ENCODE measurements at regions not wholly inside any gene's neighbourhood (a gene's known extent, or its start where the extent isn't known, plus 50 kb on each side); places are given as distances from the start of the nearest gene placed in this dataset.

GRCh38 chr11:112523477-112523876 lies 262.8 kb upstream of the PLET1 start:
- no peak for DNase-seq (ENCODE audit: low spot score in 2 of 2)
- H3K9me3 ChIP-seq: no peaks in the 10 kb centered on the region
- H3K27me3 ChIP-seq: no peaks in the 10 kb centered on the region
- H3K27ac ChIP-seq: no peak overlapping the region
- TF ChIP-seq CTCF (IDR thresholded peaks at IDR 0.05) (no peak), POLR2A (IDR thresholded peaks at IDR 0.05) (no peak), POLR2AphosphoS5 (IDR thresholded peaks at IDR 0.05) (no peak)
- no peaks in the 10 kb centered on the region for H3K36me3 ChIP-seq
- no peak overlapping the region for H3K4me3 ChIP-seq
- H3K4me1 ChIP-seq: no peaks in the 10 kb centered on the region
- intact Hi-C loops (cut with DNase I; ENCODE audit: low total_unique reads): no loop called here

- Histone ChIP-seq H3K4me3 (no peak overlapping the region), H3K4me1 (no peaks in the 10 kb centered on the region), H3K9me3 (no peaks in the 10 kb centered on the region), H3K27ac (no peak overlapping the region), H3K27me3 (no peaks in the 10 kb centered on the region), H3K36me3 (no peaks in the 10 kb centered on the region)
- intact Hi-C loops (cut with DNase I; ENCODE audit: low total_unique reads): no loop called here
- TF ChIP-seq POLR2AphosphoS5 (IDR thresholded peaks at IDR 0.05) (no peak), CTCF (IDR thresholded peaks at IDR 0.05) (no peak), POLR2A (IDR thresholded peaks at IDR 0.05) (no peak)
- DNase-seq (ENCODE audit: low spot score in 2 of 2): no peak
Observed at GRCh38 chr11:112523951-112524350, 263.3 kb upstream of the PLET1 start.

- no peak for DNase-seq (ENCODE audit: low spot score in 2 of 2)
- no peaks in the 10 kb centered on the region for H3K27me3 ChIP-seq
- no peaks in the 10 kb centered on the region for H3K4me1 ChIP-seq
- H3K9me3 ChIP-seq: no peaks in the 10 kb centered on the region
- no peak for TF ChIP-seq POLR2A (IDR thresholded peaks at IDR 0.05)
- no peak for TF ChIP-seq POLR2AphosphoS5 (IDR thresholded peaks at IDR 0.05)
- no peak for TF ChIP-seq CTCF (IDR thresholded peaks at IDR 0.05)
- H3K4me3 ChIP-seq: no peak overlapping the region
- H3K27ac ChIP-seq: no peak overlapping the region
- intact Hi-C loops (cut with DNase I; ENCODE audit: low total_unique reads): no loop called here
- H3K36me3 ChIP-seq: no peaks in the 10 kb centered on the region
Observed at GRCh38 chr11:112524798-112525197, 264.1 kb upstream of the PLET1 start.

GRCh38 chr11:112525270-112525669 lies 264.6 kb upstream of the PLET1 start:
- peak in 2 of 3 donors; percentile 25 to 34 for TF ChIP-seq POLR2AphosphoS5 (IDR thresholded peaks at IDR 0.05)
- TF ChIP-seq CTCF (IDR thresholded peaks at IDR 0.05): no peak
- no peak for TF ChIP-seq POLR2A (IDR thresholded peaks at IDR 0.05)
- Histone ChIP-seq H3K9me3 (no peaks in the 10 kb centered on the region), H3K36me3 (no peaks in the 10 kb centered on the region), H3K4me1 (no peaks in the 10 kb centered on the region), H3K27ac (no peak overlapping the region), H3K4me3 (no peak overlapping the region), H3K27me3 (no peaks in the 10 kb centered on the region)
- peak in 1 of 2 donors; percentile 62 for DNase-seq (ENCODE audit: low spot score in 2 of 2)
- intact Hi-C loops (cut with DNase I; ENCODE audit: low total_unique reads): no loop called here

- no peaks in the 10 kb centered on the region for H3K36me3 ChIP-seq
- no peaks in the 10 kb centered on the region for H3K9me3 ChIP-seq
- H3K27ac ChIP-seq: no peak overlapping the region
- intact Hi-C loops (cut with DNase I; ENCODE audit: low total_unique reads): no loop called here
- TF ChIP-seq POLR2A (IDR thresholded peaks at IDR 0.05) (no peak), POLR2AphosphoS5 (IDR thresholded peaks at IDR 0.05) (no peak), CTCF (IDR thresholded peaks at IDR 0.05) (no peak)
- no peak overlapping the region for H3K4me3 ChIP-seq
- no peaks in the 10 kb centered on the region for H3K27me3 ChIP-seq
- DNase-seq (ENCODE audit: low spot score in 2 of 2): no peak
- H3K4me1 ChIP-seq: no peaks in the 10 kb centered on the region
Observed at GRCh38 chr11:112525844-112526590, 265.4 kb upstream of the PLET1 start.

All from breast epithelium (tissue), 4 donors.